ENCODE measurements at regions not wholly inside any gene's neighbourhood (a gene's known extent, or its start where the extent isn't known, plus 50 kb on each side); places are given as distances from the start of the nearest gene placed in this dataset.
"Not testable (repeated sequence)": the region's sequence is repeated elsewhere in the genome, so short reads cannot be mapped to it uniquely, and the experiment has no call there.

DNA sequence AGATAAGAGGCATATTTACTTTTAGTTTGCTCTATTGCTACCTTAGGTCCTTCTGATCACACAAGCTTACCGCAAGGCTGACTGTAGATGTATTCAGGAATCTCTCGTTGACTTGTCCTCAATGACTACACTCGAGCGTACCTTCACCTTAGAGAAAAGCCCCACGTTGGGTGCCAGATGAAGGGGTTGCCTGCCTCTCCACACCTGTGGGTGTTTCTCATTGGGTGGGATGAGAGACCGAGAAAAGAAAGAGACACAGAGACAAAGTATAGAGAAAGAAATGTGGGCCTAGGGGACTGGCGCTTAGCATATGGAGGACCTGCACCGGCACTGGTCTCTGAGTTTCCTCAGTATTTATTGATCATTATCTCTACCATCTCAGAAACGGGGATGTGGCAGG is 51.8 kb downstream of the ASCL4 start:
- DNase-seq: no peak

DNA sequence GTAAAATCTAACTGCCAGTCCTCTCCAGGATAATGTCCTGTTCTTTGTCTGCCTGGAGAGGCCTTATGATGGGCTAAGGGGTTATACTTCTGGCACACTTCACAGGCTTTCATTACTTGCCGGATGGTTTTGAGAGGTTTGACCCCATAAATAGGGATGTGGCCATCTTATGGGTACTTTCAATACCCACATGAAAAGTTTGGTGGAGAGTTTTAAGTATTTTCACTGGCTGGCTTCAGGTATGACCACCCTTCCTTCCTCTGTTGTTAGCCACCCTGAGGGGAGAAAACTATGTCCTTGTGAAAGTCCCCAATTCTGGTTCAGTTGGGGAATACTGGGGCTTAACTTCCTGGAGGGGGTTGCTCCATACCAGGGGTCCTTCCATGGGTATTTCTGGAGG is 54.8 kb downstream of the ASCL4 start:
- no peak for DNase-seq

DNA sequence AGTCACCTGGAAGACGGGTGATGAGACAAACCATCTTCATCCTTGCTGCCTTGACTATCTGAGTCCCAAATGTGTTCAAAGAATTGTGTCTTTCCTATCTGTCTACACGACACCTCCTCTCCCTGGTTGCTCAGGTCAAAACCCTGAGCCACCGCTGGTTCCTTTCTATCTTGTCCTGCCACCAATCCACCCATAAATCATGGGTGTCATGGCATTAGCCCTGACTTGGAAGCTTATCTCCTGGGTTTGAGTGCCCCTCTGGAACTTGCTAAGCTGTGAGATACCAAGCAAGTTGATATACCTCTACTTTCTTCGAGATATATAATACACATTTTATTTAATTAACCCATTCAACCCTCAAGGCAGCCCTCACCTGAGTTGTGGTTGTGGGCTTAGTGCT is 57.9 kb downstream of the ASCL4 start:
- DNase-seq: no peak

DNA sequence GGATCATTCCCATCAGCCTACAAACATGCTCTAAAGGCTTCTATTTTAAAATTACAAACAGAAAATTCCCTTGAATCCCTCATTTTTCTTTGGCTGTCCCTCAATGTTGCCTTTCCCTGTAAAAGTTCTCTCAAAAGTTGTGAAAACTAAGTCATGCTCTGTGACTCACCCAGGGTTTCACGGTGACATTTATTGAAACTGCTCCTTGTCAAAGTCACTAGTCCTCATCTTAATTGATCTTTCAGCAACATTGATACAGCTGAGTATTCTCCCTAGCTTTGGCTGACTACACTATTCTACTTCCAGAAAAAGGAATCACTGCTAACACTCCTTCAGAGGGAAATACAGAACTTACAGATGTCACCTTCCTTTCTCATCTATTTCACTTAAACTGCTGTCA is 65.7 kb downstream of the ASCL4 start:
- DNase-seq: no peak

DNA sequence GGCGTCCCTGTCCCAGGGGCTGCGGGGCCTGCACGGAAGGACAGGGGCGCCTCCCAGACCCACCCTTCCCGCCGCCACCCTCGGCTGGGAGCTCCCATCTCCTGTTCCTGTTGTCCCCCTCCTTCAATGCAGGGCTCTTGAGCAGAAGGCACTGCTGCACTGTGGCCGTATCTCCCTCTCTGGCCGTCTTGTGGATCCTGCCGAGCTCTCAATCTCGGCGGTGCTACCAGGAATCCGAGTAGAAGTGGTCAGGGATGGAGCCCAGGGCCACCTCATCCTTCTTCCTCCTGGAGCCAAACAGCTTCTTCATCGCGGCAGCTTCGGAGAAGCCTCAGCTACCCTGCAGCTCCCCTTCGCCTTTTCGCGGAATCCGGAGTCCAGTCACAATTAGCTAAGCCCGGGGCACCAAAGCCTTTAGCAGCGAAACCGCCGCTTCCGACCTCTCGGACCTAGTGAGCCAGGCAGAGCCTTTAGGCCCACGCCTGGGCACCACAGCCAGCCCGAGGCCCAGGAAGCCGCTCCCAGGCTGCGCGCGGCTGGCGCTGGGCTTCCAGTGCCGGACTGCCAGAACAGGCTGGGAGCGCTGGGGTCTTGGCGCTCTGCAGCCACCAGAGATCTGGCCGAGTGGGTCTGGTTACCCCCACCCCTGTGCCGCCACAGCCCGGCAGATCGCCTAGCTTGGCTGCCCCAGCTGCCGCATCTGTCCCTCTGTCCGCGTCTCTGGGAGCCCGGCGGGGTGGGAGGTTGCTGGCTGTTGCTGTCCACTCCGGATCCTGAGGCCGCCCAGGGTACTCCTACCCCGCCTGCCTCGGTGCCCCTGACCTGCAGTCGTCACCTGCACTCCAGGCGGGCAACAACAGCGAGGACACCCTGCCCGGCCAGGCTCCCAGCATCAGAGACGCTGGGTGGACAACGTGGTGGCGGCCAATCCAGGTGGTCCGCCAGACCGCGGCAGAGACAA is 69.1 kb downstream of the ASCL4 start:
- no peak for DNase-seq

DNA sequence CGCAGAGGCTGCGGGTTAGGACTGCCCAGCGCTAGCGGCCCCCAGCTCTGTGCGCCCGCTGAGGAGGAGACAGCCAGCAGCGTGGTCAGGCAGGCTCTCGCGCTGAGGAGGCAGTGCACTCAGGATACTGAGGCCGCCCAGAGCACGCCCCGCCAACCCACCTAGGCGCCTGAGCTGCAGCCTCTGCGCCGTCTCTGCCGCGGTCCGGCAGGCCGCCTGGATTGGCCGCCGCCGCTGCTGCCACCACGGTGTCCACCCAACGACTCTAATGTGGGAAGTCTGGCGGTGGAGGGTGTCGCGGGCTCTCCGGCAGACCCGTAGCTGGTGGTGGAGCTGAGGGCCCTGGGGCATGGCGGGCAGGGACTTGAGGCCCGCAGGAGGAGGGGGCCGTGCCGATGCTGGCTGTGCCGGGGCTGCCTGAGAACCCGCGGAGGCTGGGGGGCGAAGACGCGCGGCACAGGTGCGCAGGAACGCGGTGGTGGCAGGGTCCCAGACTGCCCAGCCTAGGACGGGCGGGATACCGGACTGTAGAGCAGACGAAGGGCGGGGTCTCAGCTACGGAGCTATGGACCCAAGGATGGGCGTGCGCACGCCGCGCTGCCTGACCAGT is 69.9 kb downstream of the ASCL4 start:
- DNase-seq: no peak

DNA sequence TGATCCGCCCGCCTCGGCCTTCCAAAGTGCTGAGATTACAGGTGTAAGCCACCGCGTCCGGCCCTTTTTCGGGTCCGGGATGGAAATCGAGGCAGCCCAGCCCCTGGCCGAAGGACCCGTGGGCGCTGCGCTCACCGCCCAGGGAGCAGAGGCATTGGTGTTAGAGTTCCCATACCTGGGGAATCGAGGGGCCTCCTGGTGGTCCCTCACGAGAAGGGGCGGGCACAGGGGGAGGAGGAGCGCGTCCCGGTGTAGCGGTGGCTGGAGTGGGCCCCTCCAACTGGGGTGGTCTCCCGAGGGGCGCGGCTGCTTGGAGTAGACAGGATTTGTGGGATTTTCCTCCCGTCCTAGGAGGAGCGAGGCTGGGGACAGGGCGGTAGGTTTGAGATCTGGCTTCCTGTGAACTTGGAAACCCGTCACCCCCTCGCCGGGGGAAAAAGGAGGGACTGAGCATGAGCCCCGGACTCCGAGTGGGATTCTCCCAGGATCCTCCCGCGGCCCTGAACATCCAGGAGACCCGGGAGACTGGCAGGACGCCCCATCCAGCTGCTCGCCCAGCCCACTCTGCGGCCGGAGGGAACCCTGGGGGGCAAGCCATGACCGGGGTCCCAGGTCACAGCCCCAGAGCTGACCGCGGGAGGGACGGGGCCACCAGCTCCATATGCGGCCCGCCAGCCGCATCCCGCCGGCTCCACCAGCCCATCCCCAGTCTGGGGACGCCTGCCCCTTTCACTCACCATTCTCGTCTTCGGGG is 70.9 kb downstream of the ASCL4 start:
- DNase-seq: no peak

DNA sequence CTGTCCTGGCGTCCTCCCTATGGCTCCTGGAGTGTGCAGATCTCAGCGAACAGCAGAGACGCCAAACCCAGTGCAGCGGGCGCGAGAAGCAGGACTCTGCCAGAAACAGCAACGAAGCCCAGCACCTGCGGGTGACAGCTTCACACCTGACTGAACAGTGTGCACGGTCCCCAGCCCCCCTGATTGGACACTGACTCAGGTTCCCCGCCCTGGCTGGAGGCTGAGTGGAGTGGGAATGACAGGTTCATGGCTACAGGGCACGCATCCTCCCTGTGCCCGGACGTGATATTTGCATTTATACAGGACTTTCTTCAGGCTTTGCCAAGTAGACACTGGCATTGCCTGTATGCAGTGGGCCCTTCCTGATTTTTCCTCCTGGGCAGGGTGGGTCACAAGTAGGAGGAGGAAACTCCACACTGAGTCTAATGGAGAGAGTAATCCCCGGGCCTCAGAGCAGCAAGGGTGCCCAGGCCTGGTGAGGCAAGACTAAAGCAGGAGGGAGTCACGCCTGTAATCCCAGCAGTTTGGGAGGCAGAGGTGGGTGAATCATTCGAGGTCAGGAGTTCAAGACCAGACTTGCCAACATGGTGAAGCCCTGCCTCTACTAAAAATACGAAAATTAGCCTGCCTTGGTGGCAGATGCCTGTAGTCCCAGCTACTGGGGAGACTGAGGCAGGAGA is 71.6 kb downstream of the ASCL4 start:
- no peak for DNase-seq

DNA sequence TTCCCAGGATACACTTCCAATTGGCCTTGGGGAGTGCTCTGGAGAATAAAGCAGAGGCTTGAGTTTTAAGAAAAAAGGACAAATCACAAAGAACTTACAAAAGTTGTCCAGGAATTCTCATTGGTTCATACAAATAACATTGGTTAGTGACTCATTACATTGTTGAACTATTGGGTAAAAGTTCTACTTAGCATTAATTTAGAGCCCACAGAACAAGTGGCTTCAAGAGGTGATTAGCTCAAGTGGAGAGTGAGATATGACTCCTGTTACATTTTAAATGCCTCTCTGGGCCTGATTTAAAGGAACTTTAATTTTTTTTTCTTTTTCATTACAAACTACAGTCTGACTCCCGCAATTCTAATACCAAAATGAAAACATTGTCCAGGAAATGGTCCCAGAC is 72.9 kb downstream of the ASCL4 start:
- no peak for DNase-seq

DNA sequence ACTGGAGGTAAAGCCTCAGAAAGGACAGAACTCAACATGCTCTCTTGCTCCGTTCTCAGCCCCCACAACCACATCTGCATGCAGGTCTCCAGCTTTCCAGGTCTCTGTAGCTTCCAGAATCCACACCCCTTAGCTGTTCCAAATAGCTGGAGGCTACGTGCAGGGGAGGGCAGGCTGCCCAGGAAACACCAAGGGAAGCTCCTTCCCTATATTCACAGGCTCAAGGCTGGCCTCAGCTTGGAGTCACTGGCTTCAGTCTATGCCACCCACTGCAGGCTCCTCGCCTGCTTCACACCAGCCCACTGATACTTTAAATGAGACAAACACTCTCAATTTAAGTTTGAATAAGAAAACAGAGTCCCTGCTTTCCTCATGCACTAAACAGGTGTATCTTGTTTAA is 73.3 kb downstream of the ASCL4 start:
- DNase-seq: no peak

DNA sequence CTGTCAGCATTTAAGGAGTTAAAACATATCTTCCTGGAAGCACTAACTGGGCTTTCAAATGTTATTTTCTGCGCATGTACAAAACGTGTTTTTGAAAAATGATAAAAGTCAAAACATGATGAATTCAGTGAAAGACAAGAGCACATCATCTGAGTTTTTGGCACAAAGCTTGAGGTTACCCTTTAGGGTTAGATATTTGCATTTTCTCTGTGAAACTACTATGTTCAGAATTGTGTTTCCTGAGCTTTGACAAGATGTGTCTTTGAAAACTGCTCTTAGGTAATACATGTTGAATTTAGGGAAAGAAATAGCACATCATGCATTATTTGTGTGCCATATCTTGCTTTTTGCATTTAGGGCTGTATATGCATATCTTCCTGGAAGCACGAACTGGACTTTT is 79.0 kb downstream of the ASCL4 start:
- DNase-seq: no peak

DNA sequence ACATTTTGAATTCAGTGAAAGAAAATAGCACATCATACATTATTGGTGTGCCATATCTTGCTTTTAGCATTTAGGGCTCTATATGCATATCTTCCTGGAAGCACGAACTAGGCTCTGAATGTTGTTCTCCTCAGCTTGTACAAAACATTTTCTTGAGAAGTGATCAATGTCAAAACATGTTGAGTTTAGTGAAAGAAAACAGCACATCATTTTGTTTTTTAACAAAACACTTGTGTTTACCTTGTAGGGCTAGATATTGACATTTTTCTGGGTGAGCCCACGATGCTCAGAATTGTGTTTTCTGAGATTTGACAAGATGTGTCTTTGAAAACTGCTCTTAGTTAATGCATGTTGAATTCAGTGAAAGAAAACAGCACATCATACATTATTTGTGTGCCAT is 81.0 kb downstream of the ASCL4 start:
- DNase-seq: no peak

DNA sequence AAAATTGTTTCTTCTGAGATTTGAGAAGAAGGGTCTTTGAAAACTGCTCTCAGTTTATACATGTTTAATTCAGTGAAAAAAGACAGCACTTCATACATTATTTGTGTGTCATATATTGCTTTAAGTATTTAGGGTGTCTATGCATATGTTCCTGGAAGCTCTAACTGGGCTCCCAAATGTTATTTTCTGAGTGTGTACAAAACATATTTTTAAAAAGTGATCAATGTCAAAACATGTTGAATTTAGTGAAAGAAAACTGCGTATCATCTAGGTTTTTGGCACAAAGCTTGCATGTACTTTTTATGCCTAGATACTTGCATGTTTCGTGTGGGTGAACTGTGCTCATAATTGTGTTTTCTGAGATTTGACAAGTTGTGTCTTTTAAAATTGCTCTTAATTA is 81.6 kb downstream of the ASCL4 start:
- DNase-seq: no peak

DNA sequence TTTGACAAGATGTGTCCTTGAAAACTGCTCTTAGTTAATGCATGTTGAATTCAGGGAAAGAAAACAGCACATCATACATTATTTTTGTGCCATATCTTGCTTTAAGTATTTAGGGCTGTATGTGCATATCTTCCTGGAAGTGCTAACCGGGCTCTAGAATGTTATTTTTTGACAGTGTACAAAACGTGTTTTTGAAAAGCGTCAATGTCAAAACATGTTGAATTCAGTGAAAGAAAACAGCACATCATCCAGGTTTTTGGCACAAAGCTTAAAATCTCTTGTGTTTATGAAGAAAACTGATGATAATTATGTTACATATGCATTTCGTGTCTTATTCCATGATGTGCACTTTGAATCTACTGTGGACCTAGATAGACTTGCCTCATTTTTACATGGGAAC is 82.7 kb downstream of the ASCL4 start:
- no peak for DNase-seq

DNA sequence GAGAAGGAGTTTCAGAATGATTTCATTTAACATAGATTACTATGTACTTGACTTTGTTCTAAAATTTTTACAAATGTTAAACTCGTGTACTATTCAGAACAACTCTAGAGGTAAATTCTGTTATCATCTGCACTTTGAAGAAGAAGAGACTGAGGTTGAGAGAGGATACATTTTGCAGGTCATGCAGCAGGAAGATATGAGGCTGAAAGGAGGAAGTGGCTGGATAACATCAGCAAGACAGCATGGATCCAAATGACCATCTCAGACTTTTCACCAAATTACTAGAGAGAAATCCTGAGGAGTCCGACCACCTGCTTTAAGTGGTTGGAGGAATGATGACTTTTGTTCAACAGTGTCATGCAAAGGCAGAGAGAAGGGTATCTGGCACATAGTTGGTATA is 84.9 kb downstream of the ASCL4 start:
- no peak for DNase-seq

DNA sequence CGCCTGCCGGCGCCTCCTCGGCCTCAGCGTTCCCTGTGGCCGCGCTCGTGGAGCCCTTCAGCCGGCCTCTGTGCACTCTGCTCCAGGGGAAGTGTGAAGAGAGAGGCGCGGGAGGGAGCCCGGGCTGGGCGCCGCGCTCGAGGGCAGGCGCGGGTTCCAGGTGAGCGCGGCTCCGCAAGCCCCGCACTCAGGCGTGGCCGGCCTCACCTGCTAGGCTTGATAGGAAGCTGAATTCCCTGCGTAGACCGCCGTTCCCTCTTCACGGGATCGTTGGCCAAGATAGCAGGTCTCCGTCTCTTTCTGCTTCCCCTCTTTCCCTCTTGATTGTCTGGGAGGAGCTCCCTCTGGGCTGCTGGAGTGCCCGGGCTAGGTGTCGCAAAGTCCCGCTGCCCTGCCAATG is 89.7 kb downstream of the ASCL4 start:
- DNase-seq: no peak

DNA sequence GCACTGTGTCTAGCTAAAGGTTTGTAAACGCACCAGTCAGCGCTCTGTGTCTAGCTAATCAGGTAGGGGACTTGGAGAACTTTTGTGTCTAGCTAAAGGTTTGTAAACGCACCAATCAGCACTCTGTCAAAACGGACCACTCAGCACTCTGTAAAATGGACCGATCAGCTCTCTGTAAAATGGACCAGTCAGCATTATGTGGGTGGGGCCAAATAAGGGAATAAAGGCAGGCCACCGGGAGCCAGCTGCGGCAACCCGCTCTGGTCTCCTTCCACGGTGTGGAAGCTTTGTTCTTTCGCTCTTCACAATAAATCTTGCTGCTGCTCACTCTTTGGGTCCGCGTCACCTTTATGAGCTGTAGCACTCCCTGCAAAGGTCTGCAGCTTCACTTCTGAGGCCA is 90.2 kb downstream of the ASCL4 start:
- not testable (repeated sequence) for DNase-seq

DNA sequence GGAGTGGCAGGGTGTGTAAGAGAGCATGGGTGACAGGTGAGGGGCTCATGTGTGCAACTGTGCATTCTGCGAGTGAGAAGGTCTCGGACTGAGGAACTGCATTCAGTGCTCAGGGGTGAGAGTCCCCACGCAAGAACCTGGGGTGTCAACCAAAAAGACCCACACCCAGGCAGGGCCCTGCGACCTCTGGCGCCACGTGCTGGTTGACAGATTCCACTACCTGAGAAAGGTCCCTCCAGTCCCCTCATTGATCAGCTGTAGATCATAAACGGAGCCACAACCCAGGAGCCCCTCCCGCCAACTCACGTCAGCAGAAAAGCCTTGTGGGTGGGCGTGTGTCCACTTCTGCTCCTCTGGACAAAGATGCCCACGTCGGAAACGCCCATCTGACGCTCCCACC is 98.7 kb downstream of the ASCL4 start:
- DNase-seq: no peak

DNA sequence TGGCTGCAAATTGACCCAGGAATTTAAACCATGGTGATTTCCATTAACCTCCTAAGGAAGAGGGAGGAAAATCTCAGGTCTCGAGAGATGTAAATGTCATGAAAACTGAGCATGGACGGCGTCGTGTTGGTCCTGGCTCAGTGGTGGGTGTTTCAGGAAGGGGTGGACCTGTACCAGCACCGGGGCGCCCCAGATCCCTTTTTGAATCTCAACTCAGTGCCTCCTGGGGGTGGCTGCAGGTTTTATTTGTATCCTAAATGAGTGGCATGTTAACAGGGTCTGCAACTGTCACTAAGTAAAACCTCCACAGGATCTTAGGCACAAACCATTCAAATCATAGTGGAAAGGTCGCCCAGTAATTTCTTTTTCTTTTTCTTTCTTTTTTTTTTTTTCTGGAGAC is 101.3 kb downstream of the ASCL4 start:
- DNase-seq: no peak

DNA sequence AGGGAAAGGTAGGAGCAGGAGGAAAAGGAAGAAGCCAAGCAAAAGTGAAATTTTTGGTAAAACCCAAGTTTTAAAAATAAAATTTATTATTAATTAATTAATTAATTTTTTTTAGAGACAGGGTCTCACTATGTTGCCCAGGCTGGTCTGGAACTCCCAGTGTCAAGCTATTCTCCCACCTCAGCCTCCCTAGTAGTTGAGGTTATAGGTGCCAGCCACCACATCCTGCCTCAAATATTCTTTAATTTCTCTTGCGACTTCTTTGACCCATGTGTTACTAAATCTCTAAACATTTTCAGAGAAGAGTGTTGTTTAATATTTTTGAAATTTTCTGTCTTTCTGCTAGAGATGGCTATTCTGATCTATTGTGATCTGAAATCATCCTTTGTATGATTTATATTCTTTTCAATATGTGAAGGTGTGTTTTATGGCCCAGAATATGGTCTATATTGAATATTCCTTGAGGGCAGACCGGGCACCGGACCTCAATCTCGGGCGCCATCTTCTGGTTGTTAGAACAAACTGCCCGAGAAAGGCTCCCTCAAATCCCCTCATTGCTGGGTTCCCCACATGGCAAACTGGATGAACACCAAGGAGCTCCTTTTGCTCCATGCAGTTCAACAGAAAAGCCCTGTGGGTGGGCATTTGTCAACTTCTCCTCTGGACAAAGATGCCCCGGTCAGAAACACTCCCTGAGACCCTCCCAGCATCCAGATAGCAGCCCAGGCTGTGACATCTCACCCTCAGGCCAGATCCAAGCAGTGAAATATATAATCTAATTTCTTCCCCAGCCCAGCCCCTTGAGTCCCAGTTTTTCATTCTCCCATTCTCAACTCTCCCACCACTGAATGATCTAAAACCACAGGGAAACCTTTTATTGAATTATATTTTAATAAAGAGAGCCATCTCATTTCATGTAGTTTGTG is 110.5 kb downstream of the ASCL4 start:
- DNase-seq: peak in 3 of 6 experiments; percentile 1 to 2 (median 2)

DNA sequence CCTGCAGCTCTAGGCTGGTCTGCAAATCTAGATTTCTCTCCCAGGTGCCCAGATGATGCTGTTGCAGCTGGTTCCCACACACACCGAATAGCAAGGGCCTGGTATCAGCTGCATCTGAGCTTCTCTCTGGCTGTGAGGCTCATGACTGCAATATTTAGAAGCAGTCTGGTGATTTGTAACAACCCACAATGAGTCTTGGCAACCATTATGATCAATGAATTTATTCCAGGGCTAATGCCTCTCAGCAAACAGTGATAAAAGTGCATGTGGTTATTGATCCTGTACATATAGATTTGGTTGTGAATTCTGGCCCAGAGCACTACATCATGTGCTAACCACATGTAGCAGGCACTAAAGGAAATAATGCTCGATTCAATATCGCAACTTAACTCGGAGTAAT is 114.3 kb downstream of the ASCL4 start:
- no peak for DNase-seq

DNA sequence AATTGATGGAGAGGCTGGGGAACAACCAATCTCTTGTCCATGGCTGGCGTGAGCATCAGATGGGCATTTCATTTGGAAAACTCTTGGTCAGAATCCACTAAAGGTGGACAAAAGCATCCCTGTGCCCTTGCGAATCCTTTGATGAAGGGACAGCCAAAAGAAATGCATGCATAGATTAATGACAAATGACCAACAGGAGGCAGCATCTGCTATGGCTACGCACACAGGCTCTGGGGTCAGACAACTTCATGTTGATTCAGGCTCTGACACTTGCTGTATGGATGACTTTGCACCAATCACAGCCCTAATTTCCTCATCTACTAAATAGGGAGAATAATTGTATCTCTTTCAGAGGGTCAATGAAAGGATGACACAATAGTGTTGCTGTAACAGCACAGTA is 117.5 kb downstream of the ASCL4 start:
- DNase-seq: no peak

Data from stimulated activated naive CD4-positive, alpha-beta T cell (primary cell).